Smooth muscle cell (in vitro differentiated cells): ENCODE measurements at regions not wholly inside any gene's neighbourhood (a gene's known extent, or its start where the extent isn't known, plus 50 kb on each side); places are given as distances from the start of the nearest gene placed in this dataset.

Experiments used
- DNase-seq: peaks from one replicate; lab custom pipeline; 2025; ENCODE audit not compliant: unreplicated experiment; lab: John Stamatoyannopoulos, UW
- H2AFZ ChIP-seq: fragments of 200-600 bp; sonication (generic); 2 replicates; pipeline ENCODE4 v1.6.0; 2016; ENCODE audit warnings: antibody characterized with exemption, low read depth, mild to moderate bottlenecking
- H3F3A ChIP-seq: fragments of 200-600 bp; sonication (generic); 2 replicates; pipeline ENCODE4 v1.6.0; 2017; ENCODE audit warnings: antibody characterized with exemption, low read depth
- H3K27ac ChIP-seq: fragments of 200-600 bp; sonication (generic); 2 replicates; pipeline ENCODE4 v1.5.1; 2016; ENCODE audit warnings: low read depth, mild to moderate bottlenecking
- H3K27me3 ChIP-seq: fragments of 200-600 bp; sonication (generic); 2 replicates; pipeline ENCODE4 v1.6.1; 2016; ENCODE audit warnings: low read depth, mild to moderate bottlenecking
- H3K36me3 ChIP-seq: fragments of 200-600 bp; sonication (generic); 2 replicates; pipeline ENCODE4 v1.5.1; 2016; ENCODE audit warnings: low read depth
- H3K4me1 ChIP-seq: fragments of 200-600 bp; sonication (generic); 2 replicates; pipeline ENCODE4 v1.5.1; 2016; ENCODE audit warnings: low read depth
- H3K4me2 ChIP-seq: fragments of 200-600 bp; sonication (generic); 2 replicates; pipeline ENCODE4 v1.6.0; 2016; ENCODE audit warnings: mild to moderate bottlenecking
- H3K4me3 ChIP-seq: fragments of 200-600 bp; sonication (generic); 2 replicates; pipeline ENCODE4 v1.5.1; 2016; ENCODE audit warnings: mild to moderate bottlenecking
- H3K79me2 ChIP-seq: fragments of 200-600 bp; sonication (generic); 2 replicates; pipeline ENCODE4 v1.6.0; 2016; ENCODE audit warnings: low read depth, mild to moderate bottlenecking
- H3K9ac ChIP-seq: fragments of 200-600 bp; sonication (generic); 2 replicates; pipeline ENCODE4 v1.6.0; 2016; ENCODE audit warnings: low read depth
- H3K9me3 ChIP-seq: fragments of 200-600 bp; sonication (generic); replicated peaks from 2 replicates; pipeline ENCODE4 v1.5.1; 2016; ENCODE audit warnings: low read depth
- H4K20me1 ChIP-seq: fragments of 200-600 bp; sonication (generic); 2 replicates; pipeline ENCODE4 v1.6.0; 2016; ENCODE audit warnings: low read depth
- WGBS: methylation state at CpG from one replicate; pipeline ENCODE4 v1.1.7; 2016; ENCODE audit warnings: low lambda C conversion rate; 5-methylcytosine and 5-hydroxymethylcytosine counted together
- TF ChIP-seq, protein P1 (sequence below): fragments of 200-600 bp; sonication (generic); IDR thresholded peaks from 2 replicates; pipeline ENCODE4 v1.5.1; 2017; ENCODE audit warnings: borderline replicate concordance, mild to moderate bottlenecking, antibody characterized with exemption; ENCODE audit not compliant: insufficient read depth, poor library complexity, severe bottlenecking

DNA sequence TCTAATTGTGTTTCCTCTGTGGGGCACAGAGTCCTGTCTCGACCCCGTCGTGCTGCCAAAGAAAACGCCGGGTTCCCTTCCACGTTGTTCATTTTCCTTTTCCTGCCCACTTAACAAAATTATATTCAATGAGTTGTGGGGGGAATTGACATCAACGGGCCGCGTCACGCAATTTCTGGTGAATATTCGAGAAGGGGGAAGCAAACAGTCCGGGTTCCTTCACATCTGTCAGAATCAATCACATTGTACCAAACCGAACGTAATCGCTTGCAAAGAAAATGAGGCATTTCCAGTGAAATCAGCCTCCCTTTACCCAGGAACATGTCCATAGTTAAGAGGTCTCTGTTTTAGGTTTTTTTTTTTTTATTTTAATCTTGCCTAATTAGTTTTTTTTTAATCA, 243.5 kb downstream of the SHOX start:
- H3K4me2 ChIP-seq = no peak overlapping the region
- no peaks in the 10 kb centered on the region for H3K36me3 ChIP-seq
- H3K4me3 ChIP-seq = no peak overlapping the region
- DNase-seq = no peak
- H3K9me3 ChIP-seq = no peaks in the 10 kb centered on the region
- no peaks in the 10 kb centered on the region for H3F3A ChIP-seq
- no peaks in the 10 kb centered on the region for H3K4me1 ChIP-seq
- H3K9ac ChIP-seq = no peak overlapping the region
- TF ChIP-seq, protein P1, sequence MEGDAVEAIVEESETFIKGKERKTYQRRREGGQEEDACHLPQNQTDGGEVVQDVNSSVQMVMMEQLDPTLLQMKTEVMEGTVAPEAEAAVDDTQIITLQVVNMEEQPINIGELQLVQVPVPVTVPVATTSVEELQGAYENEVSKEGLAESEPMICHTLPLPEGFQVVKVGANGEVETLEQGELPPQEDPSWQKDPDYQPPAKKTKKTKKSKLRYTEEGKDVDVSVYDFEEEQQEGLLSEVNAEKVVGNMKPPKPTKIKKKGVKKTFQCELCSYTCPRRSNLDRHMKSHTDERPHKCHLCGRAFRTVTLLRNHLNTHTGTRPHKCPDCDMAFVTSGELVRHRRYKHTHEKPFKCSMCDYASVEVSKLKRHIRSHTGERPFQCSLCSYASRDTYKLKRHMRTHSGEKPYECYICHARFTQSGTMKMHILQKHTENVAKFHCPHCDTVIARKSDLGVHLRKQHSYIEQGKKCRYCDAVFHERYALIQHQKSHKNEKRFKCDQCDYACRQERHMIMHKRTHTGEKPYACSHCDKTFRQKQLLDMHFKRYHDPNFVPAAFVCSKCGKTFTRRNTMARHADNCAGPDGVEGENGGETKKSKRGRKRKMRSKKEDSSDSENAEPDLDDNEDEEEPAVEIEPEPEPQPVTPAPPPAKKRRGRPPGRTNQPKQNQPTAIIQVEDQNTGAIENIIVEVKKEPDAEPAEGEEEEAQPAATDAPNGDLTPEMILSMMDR = no peak
- H4K20me1 ChIP-seq = no peaks in the 10 kb centered on the region
- no peaks in the 10 kb centered on the region for H3K79me2 ChIP-seq
- no peaks in the 10 kb centered on the region for H3K27me3 ChIP-seq
- 94% methylated on average over 15 of the region's 15 CpGs for WGBS
- H3K27ac ChIP-seq = no peak overlapping the region
- no peak overlapping the region for H2AFZ ChIP-seq

DNA sequence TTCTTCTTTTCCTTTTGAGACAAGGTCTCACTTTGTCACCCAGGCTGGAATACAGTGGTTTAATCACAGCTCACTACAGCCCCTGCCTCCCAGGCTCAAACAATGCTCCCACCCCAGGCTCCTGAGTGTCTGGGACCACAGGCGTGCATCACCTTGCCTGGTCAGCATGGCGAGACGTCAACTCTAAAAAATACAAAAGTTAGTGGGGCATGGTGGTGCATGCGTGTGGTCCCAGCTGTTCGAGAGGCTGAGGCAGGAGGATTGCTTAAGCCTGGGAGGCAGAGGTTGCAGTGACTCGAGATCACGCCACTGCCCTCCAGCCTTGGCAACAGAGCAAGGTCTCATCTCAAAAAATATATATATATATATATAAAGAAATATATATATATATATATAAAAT, 242.4 kb downstream of the SHOX start:
- DNase-seq = no peak
- H3K27ac ChIP-seq = no peak overlapping the region
- no peaks in the 10 kb centered on the region for H3K79me2 ChIP-seq
- H3F3A ChIP-seq = no peaks in the 10 kb centered on the region
- no peaks in the 10 kb centered on the region for H4K20me1 ChIP-seq
- no peak overlapping the region for H3K4me3 ChIP-seq
- no peaks in the 10 kb centered on the region for H3K9me3 ChIP-seq
- H3K36me3 ChIP-seq = no peaks in the 10 kb centered on the region
- H2AFZ ChIP-seq = no peak overlapping the region
- H3K9ac ChIP-seq = no peak overlapping the region
- WGBS = 90% methylated on average over 7 of the region's 7 CpGs
- no peaks in the 10 kb centered on the region for H3K4me1 ChIP-seq
- TF ChIP-seq, protein P1 = no peak
- no peaks in the 10 kb centered on the region for H3K27me3 ChIP-seq
- H3K4me2 ChIP-seq = no peak overlapping the region

DNA sequence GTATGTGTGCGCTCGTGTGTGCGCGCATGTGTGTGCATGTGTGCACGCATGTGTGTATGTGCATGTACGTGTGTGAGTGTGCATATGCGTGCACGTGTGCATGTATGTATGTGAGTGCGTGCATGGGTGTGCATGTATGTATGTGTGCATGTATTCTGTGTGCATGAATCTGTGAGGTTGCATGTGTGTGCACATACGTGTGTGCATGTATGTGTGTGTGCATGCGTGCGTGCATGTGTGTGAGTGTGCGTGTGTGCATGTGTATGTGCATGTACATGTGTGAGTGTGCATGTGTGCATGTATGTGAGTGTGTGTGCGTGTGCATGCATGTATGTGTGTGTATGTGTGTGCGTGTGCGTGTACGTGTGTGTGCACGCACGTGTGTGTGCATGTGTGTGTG, 241.5 kb downstream of the SHOX start:
- Histone ChIP-seq H3F3A (no peaks in the 10 kb centered on the region), H3K36me3 (no peaks in the 10 kb centered on the region), H3K9me3 (no peaks in the 10 kb centered on the region), H2AFZ (no peak overlapping the region), H3K79me2 (no peaks in the 10 kb centered on the region), H3K4me2 (no peak overlapping the region), H3K9ac (no peak overlapping the region), H3K27me3 (no peaks in the 10 kb centered on the region), H3K27ac (no peak overlapping the region), H3K4me3 (no peak overlapping the region), H3K4me1 (no peaks in the 10 kb centered on the region), H4K20me1 (no peaks in the 10 kb centered on the region)
- no peak for DNase-seq
- TF ChIP-seq, protein P1 = no peak
- WGBS = 93% methylated on average over 19 of the region's 19 CpGs

DNA sequence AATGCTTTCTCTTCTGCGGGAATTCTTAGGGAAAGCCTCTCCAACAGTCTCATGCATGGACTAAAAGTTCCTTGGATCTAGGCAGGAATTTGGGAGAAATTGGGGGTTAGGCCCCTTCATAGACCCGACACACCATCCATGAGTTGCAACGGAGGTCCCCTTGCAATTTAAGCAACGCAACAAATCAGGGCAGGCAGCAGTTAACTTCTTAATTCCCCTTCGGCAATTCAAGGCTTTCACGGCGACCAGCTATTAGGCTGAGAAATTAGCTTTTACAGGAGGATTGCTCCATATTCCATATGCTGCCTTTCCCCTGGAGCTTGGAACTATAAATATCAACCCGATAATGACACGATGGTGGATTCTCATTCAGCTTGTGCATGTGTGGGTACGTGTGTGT, 241.0 kb downstream of the SHOX start:
- H3K36me3 ChIP-seq = no peaks in the 10 kb centered on the region
- no peak overlapping the region for H3K9ac ChIP-seq
- H4K20me1 ChIP-seq = no peaks in the 10 kb centered on the region
- no peaks in the 10 kb centered on the region for H3K9me3 ChIP-seq
- TF ChIP-seq, protein P1 = no peak
- no peaks in the 10 kb centered on the region for H3F3A ChIP-seq
- WGBS = 88% methylated on average over 10 of the region's 10 CpGs
- no peak overlapping the region for H3K4me2 ChIP-seq
- no peak for DNase-seq
- no peak overlapping the region for H3K27ac ChIP-seq
- H3K79me2 ChIP-seq = no peaks in the 10 kb centered on the region
- no peaks in the 10 kb centered on the region for H3K27me3 ChIP-seq
- no peaks in the 10 kb centered on the region for H3K4me1 ChIP-seq
- H2AFZ ChIP-seq = no peak overlapping the region
- H3K4me3 ChIP-seq = no peak overlapping the region
